ENCODE measurements at regions not wholly inside any gene's neighbourhood (a gene's known extent, or its start where the extent isn't known, plus 50 kb on each side); places are given as distances from the start of the nearest gene placed in this dataset.

- no peak for TF ChIP-seq REST (IDR thresholded peaks at IDR 0.05; ENCODE audit: borderline replicate concordance)
- TF ChIP-seq POLR2AphosphoS5 (IDR thresholded peaks at IDR 0.05): no peak
- TF ChIP-seq EP300 (conservative IDR thresholded peaks at IDR 0.05; ENCODE audit: poor library complexity, severe bottlenecking): no peak
- TF ChIP-seq EZH2 (IDR thresholded peaks at IDR 0.05; ENCODE audit: borderline replicate concordance, insufficient read depth, low read length, poor library complexity, severe bottlenecking): no peak
- TF ChIP-seq MXI1 (conservative IDR thresholded peaks at IDR 0.05; ENCODE audit: poor library complexity, severe bottlenecking): no peak
- TF ChIP-seq CTCF (IDR thresholded peaks at IDR 0.05; ENCODE audit: poor library complexity, severe bottlenecking): no peak
- no peak for TF ChIP-seq TAF1 (IDR thresholded peaks at IDR 0.05; ENCODE audit: low read depth)
- TF ChIP-seq RAD21 (conservative IDR thresholded peaks at IDR 0.05): no peak
- no peak for TF ChIP-seq SMC3 (conservative IDR thresholded peaks at IDR 0.05; ENCODE audit: poor library complexity)
- Histone ChIP-seq H3K36me3 (ENCODE audit: insufficient read depth, low read length) (no peaks in the 10 kb centered on the region), H4K20me1 (ENCODE audit: insufficient read depth) (no peaks in the 10 kb centered on the region), H3K27ac (ENCODE audit: low read length) (no peak overlapping the region), H2AFZ (ENCODE audit: low read depth, low read length) (no peak overlapping the region), H3K4me2 (ENCODE audit: low read length) (no peak overlapping the region), H3K79me2 (replicated peaks; ENCODE audit: insufficient read depth, low read length) (no peaks in the 10 kb centered on the region), H3K27me3 (ENCODE audit: insufficient read depth, low read depth, low read length) (no peaks in the 10 kb centered on the region), H3F3A (ENCODE audit: insufficient read depth, low read length, poor library complexity, severe bottlenecking) (no peaks in the 10 kb centered on the region), H3K9me2 (ENCODE audit: insufficient read depth, low read length) (no peaks in the 10 kb centered on the region), H3K4me3 (ENCODE audit: low read length) (no peak overlapping the region), H3K9me3 (ENCODE audit: low read length) (no peaks in the 10 kb centered on the region), H3K9ac (ENCODE audit: low read length) (no peak overlapping the region)
Observed at GRCh38 chr14:87017335-87017734, 975.6 kb downstream of the GALC start.

- H3K9ac ChIP-seq (ENCODE audit: low read length): no peak overlapping the region
- H3K9me2 ChIP-seq (ENCODE audit: insufficient read depth, low read length): no peaks in the 10 kb centered on the region
- H3F3A ChIP-seq (ENCODE audit: insufficient read depth, low read length, poor library complexity, severe bottlenecking): no peaks in the 10 kb centered on the region
- no peaks in the 10 kb centered on the region for H3K27me3 ChIP-seq (ENCODE audit: insufficient read depth, low read depth, low read length)
- no peak for TF ChIP-seq EP300 (conservative IDR thresholded peaks at IDR 0.05; ENCODE audit: poor library complexity, severe bottlenecking)
- no peak for TF ChIP-seq MXI1 (conservative IDR thresholded peaks at IDR 0.05; ENCODE audit: poor library complexity, severe bottlenecking)
- no peak overlapping the region for H2AFZ ChIP-seq (ENCODE audit: low read depth, low read length)
- H3K9me3 ChIP-seq (ENCODE audit: low read length): no peaks in the 10 kb centered on the region
- H3K36me3 ChIP-seq (ENCODE audit: insufficient read depth, low read length): no peaks in the 10 kb centered on the region
- no peaks in the 10 kb centered on the region for H4K20me1 ChIP-seq (ENCODE audit: insufficient read depth)
- no peak overlapping the region for H3K27ac ChIP-seq (ENCODE audit: low read length)
- no peaks in the 10 kb centered on the region for H3K79me2 ChIP-seq (replicated peaks; ENCODE audit: insufficient read depth, low read length)
- H3K4me2 ChIP-seq (ENCODE audit: low read length): no peak overlapping the region
- no peak overlapping the region for H3K4me3 ChIP-seq (ENCODE audit: low read length)
Observed at GRCh38 chr14:87014856-87015255, 978.1 kb downstream of the GALC start.

GRCh38 chr14:87013583-87013982 lies 979.4 kb downstream of the GALC start:
- TF ChIP-seq TAF1 (IDR thresholded peaks at IDR 0.05; ENCODE audit: low read depth) (no peak), REST (IDR thresholded peaks at IDR 0.05; ENCODE audit: borderline replicate concordance) (no peak), MXI1 (conservative IDR thresholded peaks at IDR 0.05; ENCODE audit: poor library complexity, severe bottlenecking) (no peak), EP300 (conservative IDR thresholded peaks at IDR 0.05; ENCODE audit: poor library complexity, severe bottlenecking) (no peak), EZH2 (IDR thresholded peaks at IDR 0.05; ENCODE audit: borderline replicate concordance, insufficient read depth, low read length, poor library complexity, severe bottlenecking) (no peak), POLR2AphosphoS5 (IDR thresholded peaks at IDR 0.05) (no peak), SMC3 (conservative IDR thresholded peaks at IDR 0.05; ENCODE audit: poor library complexity) (no peak), RAD21 (conservative IDR thresholded peaks at IDR 0.05) (no peak), CTCF (IDR thresholded peaks at IDR 0.05; ENCODE audit: poor library complexity, severe bottlenecking) (no peak)
- no peak overlapping the region for H3K4me2 ChIP-seq (ENCODE audit: low read length)
- no peaks in the 10 kb centered on the region for H3K36me3 ChIP-seq (ENCODE audit: insufficient read depth, low read length)

More at GRCh38 chr14:87013583-87013982, 979.4 kb downstream of the GALC start:
- Histone ChIP-seq H3K79me2 (replicated peaks; ENCODE audit: insufficient read depth, low read length) (no peaks in the 10 kb centered on the region), H3K27me3 (ENCODE audit: insufficient read depth, low read depth, low read length) (no peaks in the 10 kb centered on the region), H4K20me1 (ENCODE audit: insufficient read depth) (no peaks in the 10 kb centered on the region), H3F3A (ENCODE audit: insufficient read depth, low read length, poor library complexity, severe bottlenecking) (no peaks in the 10 kb centered on the region), H3K27ac (ENCODE audit: low read length) (no peak overlapping the region), H3K9me3 (ENCODE audit: low read length) (no peaks in the 10 kb centered on the region), H2AFZ (ENCODE audit: low read depth, low read length) (no peak overlapping the region), H3K9me2 (ENCODE audit: insufficient read depth, low read length) (no peaks in the 10 kb centered on the region), H3K4me3 (ENCODE audit: low read length) (no peak overlapping the region), H3K9ac (ENCODE audit: low read length) (no peak overlapping the region)
